GM18498 (cell line): ENCODE measurements at regions not wholly inside any gene's neighbourhood (a gene's known extent, or its start where the extent isn't known, plus 50 kb on each side); places are given as distances from the start of the nearest gene placed in this dataset.
"Not testable (repeated sequence)": the region's sequence is repeated elsewhere in the genome, so short reads cannot be mapped to it uniquely, and the experiment has no call there.

Source experiments
- ATAC-seq: cut with Tn5 transposase; IDR thresholded peaks from one replicate; pipeline ENCODE4 v1.9.1; 2021; ENCODE audit warnings: mild to moderate bottlenecking, moderate library complexity; ENCODE audit not compliant: unreplicated experiment

- no peak for ATAC-seq
Observed at GRCh38 chr3:64393193-64393592, 167.9 kb upstream of the PRICKLE2 start.

GRCh38 chr3:64392001-64392400 is 166.7 kb upstream of the PRICKLE2 start:
- ATAC-seq: no peak

GRCh38 chr3:64390893-64391292 is 165.6 kb upstream of the PRICKLE2 start:
- ATAC-seq: no peak

- ATAC-seq: no peak
Observed at GRCh38 chr3:64388886-64389285, 163.6 kb upstream of the PRICKLE2 start.

DNA sequence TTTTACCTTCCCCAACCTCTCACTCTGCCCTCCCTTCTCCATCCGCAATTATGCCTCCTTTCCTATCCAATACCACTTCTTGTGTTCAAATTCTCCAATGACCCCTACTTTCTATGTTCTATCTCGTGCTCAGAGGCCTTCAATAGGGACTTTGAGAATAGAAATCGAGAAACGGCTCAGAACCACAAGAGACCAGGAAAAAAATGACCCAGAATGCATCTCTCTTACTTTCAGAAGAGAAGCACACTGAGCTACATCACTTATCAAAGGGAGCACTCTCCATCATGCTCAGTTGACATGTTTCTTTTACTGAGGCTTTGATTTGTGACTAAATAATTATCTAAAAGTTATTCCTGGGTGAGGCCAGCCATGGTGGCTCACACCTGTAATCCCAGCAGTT is 162.4 kb upstream of the PRICKLE2 start:
- no peak for ATAC-seq

DNA sequence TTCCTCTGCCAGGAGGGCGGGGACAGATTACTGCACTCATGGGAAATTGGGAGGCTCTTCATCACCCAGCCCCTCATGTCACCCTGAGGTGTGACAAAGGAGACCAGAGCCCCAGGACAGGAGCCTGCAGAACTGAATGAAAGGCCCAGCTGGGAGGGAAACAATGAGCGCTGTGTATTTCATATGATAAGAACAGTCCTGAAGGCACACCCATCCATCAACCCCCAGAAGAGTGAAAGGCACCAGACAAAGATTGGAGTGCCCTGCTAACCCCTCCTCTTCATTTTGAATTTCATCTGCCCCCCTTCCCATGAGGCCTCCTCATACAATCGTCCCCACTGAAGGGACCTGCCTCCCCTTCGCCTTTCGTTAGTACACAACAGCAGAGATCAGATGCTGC is 160.0 kb upstream of the PRICKLE2 start:
- no peak for ATAC-seq

DNA sequence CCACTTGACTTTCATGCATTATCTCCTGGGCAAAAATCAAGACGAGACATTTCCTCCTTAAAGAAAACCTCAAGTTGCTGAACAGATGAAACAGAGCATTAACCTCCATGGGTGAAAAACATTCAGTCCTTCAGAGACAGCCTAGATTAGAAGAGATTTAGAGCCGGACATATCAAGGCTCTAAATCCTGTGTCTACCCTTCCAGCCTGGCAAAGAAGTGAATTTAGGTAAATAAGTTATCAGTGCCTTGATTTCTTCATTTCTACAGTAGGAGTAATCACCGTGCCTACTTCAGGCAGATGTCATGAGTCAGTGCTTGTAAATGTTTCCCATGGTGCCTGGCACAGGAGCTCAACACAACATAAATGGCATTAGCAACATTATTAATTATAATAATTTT is 159.3 kb upstream of the PRICKLE2 start:
- ATAC-seq: no peak

- no peak for ATAC-seq
Observed at GRCh38 chr3:64382153-64382552, 156.9 kb upstream of the PRICKLE2 start.

GRCh38 chr3:64381367-64381766 is 156.1 kb upstream of the PRICKLE2 start:
- ATAC-seq: no peak

DNA sequence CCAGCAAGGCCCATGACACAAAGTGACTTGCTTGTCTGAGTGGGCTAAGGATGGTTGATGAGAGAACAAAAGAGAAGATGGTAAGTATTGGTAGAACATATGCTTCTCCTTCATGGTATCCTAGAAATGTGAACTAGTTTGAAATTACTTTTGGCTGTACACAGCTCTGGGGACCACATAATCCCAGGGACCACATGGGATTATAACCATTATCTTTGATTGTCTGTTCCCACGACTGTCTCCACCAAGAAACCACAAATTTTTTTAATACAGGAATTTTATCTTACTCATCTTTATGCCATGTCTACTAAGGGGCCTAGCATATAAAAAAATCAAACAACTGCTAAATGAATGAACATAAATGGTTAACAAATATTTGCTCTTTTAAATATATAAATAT is 155.3 kb upstream of the PRICKLE2 start:
- ATAC-seq: no peak

DNA sequence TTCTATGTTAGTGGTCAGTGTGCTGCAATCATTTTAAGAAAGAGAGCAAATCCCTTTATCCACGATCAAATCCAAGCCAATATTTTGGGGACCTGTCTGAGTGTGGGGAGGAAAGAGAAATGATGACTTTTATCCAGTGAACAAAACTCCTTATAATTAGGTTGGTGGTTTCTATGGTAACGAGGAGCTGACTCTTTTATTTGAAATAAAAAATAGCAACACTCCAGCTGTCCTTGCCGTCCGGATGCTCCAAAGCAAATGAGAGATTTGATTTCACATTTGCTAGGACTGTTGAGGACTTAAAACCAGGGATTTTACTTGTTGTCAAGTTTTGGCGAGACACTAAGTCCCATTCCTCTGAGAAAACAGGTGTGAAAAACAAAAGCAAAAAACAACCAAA is 154.0 kb upstream of the PRICKLE2 start:
- ATAC-seq: no peak

DNA sequence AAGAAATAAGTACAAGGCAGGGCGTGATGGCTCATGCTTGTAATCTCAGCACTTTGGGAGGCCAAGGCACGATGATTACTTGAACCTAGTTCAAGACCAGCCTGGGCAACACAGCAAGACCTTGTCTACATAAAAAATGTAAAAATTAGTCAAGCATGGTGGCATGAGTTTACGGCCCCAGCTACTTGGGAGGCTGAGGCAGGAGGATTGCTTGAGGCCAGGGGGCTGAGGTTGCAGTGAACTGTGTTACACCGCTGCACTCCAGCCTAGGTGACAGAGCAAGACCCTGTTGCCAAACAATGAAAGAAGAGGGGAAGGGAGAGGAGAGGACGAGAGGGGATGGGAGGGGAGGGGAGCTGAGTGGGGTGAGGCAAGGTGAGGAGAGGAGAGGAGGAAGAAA is 152.7 kb upstream of the PRICKLE2 start:
- no peak for ATAC-seq

DNA sequence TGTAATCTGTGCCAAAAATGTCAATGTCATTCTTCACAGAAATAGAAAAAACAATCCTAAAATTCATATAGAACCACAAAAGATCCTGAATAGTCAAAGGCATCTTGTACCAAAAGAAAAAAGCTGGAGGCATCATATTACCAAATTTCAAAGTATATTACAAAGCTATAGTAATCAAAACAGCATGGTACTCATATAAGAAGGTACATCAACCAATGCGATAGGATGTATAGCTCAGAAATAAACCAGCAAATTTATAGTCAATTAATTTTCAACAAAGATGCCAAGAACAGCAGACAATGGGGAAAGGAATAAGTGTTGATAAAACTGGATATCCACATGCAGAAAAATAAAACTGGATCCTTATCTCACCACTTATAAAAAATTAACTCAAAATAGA is 150.5 kb upstream of the PRICKLE2 start:
- no peak for ATAC-seq

- no peak for ATAC-seq
Observed at GRCh38 chr3:64369390-64369789, 144.1 kb upstream of the PRICKLE2 start.

- ATAC-seq: no peak
Observed at GRCh38 chr3:64368257-64369020, 143.2 kb upstream of the PRICKLE2 start.

GRCh38 chr3:64365877-64366276 is 140.6 kb upstream of the PRICKLE2 start:
- no peak for ATAC-seq

DNA sequence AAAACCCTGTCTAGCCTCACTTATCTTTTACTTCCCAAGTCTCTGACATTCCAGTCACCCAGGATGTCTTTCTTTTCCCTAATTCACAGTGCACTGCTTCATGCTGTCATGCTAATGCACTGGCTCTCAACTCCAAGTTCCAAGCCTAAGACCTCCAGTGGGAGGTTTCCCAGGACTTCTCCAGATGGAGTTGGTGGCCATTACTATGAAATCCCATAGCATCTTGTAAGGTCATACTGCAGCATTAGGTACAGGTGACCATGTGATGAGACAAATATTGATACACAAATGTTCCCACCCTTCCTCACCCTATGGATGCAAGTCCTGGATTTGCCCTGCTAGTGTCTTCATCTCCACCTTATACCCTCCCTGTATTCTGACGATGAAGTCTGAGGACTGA is 138.6 kb upstream of the PRICKLE2 start:
- no peak for ATAC-seq

DNA sequence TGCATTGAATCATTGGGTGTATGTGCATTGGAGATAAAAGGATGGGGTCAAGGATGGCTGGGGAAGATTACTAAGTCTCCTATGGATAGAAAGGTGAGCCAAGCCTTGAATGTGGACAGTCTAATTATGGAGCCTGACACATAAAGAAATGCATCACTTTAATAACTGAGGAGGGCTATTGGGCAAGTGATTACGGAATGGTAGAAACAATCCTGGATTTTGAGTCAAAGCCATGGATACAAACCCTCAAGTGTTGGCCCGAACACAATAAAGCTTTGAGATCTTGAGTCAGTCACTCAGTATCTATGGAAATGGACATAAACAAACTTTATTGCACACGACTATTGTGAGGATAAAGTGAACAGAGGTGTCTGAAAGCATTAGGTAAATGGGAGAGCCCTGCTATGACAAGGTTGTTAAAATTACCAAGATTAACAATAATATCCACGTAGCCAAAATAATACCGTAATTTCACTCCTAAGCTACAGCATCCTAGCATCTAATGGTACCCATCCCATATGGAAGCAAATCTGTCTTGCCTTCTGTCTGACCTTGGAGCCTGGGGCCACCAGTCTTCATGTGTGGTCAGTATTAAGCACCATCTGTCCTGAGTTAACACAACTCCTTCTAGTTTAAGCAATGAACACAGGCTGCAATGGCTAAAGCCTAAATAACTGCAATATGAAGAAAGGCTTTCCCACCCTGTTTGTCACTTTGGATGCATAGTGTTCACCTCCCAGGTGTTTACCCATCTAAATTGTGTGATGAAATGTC is 136.9 kb upstream of the PRICKLE2 start:
- no peak for ATAC-seq

DNA sequence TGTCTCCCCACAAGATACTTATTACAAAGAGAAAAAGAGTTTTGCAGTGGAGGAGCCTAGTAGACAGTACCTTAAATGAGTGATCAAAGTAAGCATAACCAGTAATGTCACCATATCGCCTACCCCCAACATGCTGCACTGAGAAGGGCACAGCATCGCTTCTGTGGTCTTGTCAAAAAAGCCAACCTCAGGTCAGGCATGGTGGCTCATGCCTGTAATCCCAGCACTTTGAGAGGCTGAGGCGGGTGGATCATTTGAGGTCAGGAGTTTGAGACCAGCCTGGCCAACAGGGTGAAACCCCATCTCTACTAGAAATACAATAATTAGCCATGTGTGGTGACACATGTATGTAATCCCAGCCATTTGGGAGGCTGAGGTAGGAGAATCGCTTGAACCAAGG is 135.8 kb upstream of the PRICKLE2 start:
- not testable (repeated sequence) for ATAC-seq

DNA sequence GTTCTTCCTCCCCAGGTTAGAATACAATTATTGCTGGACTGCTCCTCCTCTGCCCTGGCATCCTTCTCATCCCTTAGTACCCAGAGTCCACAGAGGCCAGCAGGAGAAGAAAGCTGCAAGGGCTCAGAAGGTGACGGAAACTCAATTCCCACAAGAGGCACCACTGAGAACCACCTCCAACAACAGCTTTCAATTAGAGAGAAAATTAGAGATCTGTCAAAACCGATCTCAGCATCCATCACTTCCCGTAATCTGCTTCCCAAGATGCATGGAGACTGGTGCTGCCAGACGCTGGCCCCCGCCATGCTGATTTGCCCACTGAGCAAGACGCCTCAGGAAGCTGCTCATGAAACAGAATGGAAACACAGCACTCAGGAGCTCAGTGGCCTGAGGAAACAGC is 135.0 kb upstream of the PRICKLE2 start:
- ATAC-seq: no peak

DNA sequence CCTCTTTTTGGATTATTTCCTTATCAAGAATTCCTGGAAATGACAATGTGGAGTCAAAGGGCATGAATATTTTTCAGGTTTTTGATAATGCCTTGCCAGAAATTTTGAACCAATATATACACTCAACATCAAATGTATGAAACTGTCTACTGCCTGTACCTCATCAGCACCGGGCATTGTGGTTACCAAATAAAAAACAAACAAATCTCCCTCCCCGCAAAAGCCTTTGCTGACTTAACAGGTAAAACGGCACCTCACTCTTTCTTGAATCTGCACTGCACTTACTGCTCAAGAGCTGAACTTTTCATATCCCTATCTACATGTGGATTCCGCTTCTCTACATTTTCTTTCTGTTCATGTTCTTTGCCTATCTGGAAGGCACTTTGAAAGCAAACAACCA is 134.5 kb upstream of the PRICKLE2 start:
- no peak for ATAC-seq

DNA sequence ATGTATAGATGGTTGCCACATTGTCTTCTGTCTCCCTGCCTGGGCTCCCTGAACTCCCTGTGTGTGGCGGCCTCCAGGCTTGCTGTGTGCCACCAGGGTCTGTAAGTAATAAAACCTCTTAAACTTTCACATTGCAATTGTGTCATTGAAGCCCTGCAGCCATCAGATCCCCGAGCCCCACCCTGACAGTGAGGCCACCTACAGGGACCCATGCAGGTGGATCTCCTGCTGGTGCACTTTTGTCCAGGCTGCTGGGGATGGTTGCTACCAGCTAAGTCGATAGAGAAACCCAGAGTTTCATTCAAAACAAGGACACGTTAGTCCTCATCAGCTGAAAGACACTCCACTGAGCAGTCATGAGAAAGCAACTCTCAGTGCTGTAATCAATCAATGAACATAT is 133.6 kb upstream of the PRICKLE2 start:
- ATAC-seq: no peak
